GM12878 (cell line): ENCODE measurements at regions not wholly inside any gene's neighbourhood (a gene's known extent, or its start where the extent isn't known, plus 50 kb on each side); places are given as distances from the start of the nearest gene placed in this dataset.
A peak's percentile ranks its signal among the peaks of the same experiment; 100 is the strongest.

Source experiments
- ATAC-seq: fragments of 200-7000 bp; cut with Tn5 transposase; 3 replicates; pipeline ENCODE4 v1.9.1; 2020; ENCODE audit warnings: mild to moderate bottlenecking, moderate library complexity
- BruUV-seq: library from RNA; stranded (reverse); fragments of 400-500 nt; replicated peaks from 2 replicates; lab custom pipeline; 2021; lab: Mats Ljungman, UMichigan
- CTCF ChIA-PET: fragments of 300-600 bp; sonication (Branson Sonifier 250); formaldehyde crosslinking; extraction: SDS; loops from one replicate; lab custom pipeline; 2021; ENCODE audit warnings: inconsistent platforms; lab: Yijun Ruan, JAX
- POLR2A ChIA-PET: fragments of 350-600 bp; formaldehyde crosslinking; extraction: SDS; loops from one replicate; lab custom pipeline; 2021; ENCODE audit warnings: inconsistent platforms; lab: Charles Lee
- RAD21 ChIA-PET: fragments of 300-600 bp; sonication (Branson Sonifier 250); formaldehyde crosslinking; loops from one replicate; lab custom pipeline; 2023; ENCODE audit warnings: antibody characterized with exemption; ENCODE audit not compliant: unreplicated experiment; lab: Charles Lee
- SMC1A ChIA-PET: fragments of 300-600 bp; sonication (Branson Sonifier 250); formaldehyde crosslinking; loops from one replicate; lab custom pipeline; 2023; ENCODE audit not compliant: unreplicated experiment, uncharacterized antibody; lab: Charles Lee
- DNase-seq: peaks from one replicate; pipeline ENCODE4 v3.0.0-alpha.2; 2011; ENCODE audit warnings: low read depth, low spot score
- FAIRE-seq: peaks from 3 replicates; lab custom pipeline; 2011; peaks lifted over from hg19 to GRCh38; lab: Jason Lieb, UNC
- H2AFZ ChIP-seq: 2 replicates; pipeline ENCODE4 v1.6.0; 2011; ENCODE audit warnings: low read depth, low read length, control low read depth; ENCODE audit not compliant: control insufficient read depth
- H3K27ac ChIP-seq: 2 replicates; pipeline ENCODE4 v1.5.1; 2011; ENCODE audit warnings: control low read depth; ENCODE audit not compliant: control insufficient read depth, insufficient read depth
- H3K27me3 ChIP-seq, 2 experiments: replicated peaks in 1 of 2; 2 replicates each; pipeline versions ENCODE4 v1.6.0 to v1.6.1; 2011; ENCODE audit warnings: low read length in 1 of 2; ENCODE audit not compliant: control insufficient read depth in 2 of 2, insufficient read depth in 2 of 2
- H3K36me3 ChIP-seq, 2 experiments: 2 replicates each; pipeline ENCODE4 v1.5.1; 2011; ENCODE audit warnings: low read length in 1 of 2; ENCODE audit not compliant: control insufficient read depth in 2 of 2, insufficient read depth in 2 of 2
- H3K4me1 ChIP-seq: 2 replicates; pipeline ENCODE4 v1.6.1; 2011; ENCODE audit warnings: mild to moderate bottlenecking, low read length, moderate library complexity, mixed read lengths; ENCODE audit not compliant: control insufficient read depth, insufficient read depth
- H3K4me2 ChIP-seq: 2 replicates; pipeline ENCODE4 v1.6.0; 2011; ENCODE audit warnings: control low read depth; ENCODE audit not compliant: control insufficient read depth, insufficient read depth
- H3K4me3 ChIP-seq: fragments of 200-600 bp; sonication (generic); 2 replicates; pipeline ENCODE4 v1.5.1; 2016
- H3K79me2 ChIP-seq: 2 replicates; pipeline ENCODE4 v1.6.0; 2011; ENCODE audit warnings: low read length; ENCODE audit not compliant: control insufficient read depth, insufficient read depth
- H3K9ac ChIP-seq: 2 replicates; pipeline ENCODE4 v1.8.0; 2011; ENCODE audit warnings: low read length, control low read depth, mixed read lengths; ENCODE audit not compliant: control insufficient read depth, insufficient read depth
- H3K9me3 ChIP-seq: replicated peaks from 3 replicates; pipeline ENCODE4 v1.5.1; 2011; ENCODE audit warnings: mild to moderate bottlenecking, low read length; ENCODE audit not compliant: control insufficient read depth, insufficient read depth
- H4K20me1 ChIP-seq: 2 replicates; pipeline ENCODE4 v1.6.0; 2011; ENCODE audit not compliant: control insufficient read depth, insufficient read depth
- ATF7 ChIP-seq: fragments of 450-650 bp; IDR thresholded peaks from 2 replicates; pipeline ENCODE4 v1.6.1; 2016; ENCODE audit warnings: low read depth, mild to moderate bottlenecking
- CBFB ChIP-seq: IDR thresholded peaks from 2 replicates; pipeline ENCODE4 v1.6.1; 2016; ENCODE audit warnings: antibody characterized with exemption, low read depth
- CHD2 ChIP-seq: IDR thresholded peaks from 2 replicates; pipeline ENCODE4 v1.6.1; 2011; ENCODE audit warnings: low read depth, low read length, improper control_type of control experiment, borderline replicate concordance
- FOXK2 ChIP-seq: fragments of 450-650 bp; IDR thresholded peaks from 2 replicates; pipeline ENCODE4 v1.6.1; 2017; ENCODE audit warnings: mild to moderate bottlenecking, moderate library complexity
- POLR2A ChIP-seq: IDR thresholded peaks from 2 replicates; pipeline ENCODE4 v1.6.1; 2011; ENCODE audit warnings: low read depth, mild to moderate bottlenecking, low read length
- RELA ChIP-seq: fragments of 450-650 bp; IDR thresholded peaks from 2 replicates; pipeline ENCODE4 v1.8.0; 2014; ENCODE audit warnings: borderline replicate concordance; ENCODE audit not compliant: partially characterized antibody
- TCF3 ChIP-seq: IDR thresholded peaks from 2 replicates; pipeline ENCODE4 v1.6.1; 2012; ENCODE audit warnings: low read depth, mild to moderate bottlenecking, low read length, borderline replicate concordance; ENCODE audit not compliant: insufficient read depth
- ZNF687 ChIP-seq: fragments of 450-650 bp; IDR thresholded peaks from 2 replicates; pipeline ENCODE4 v1.6.1; 2017; ENCODE audit warnings: mild to moderate bottlenecking, moderate library complexity
- WGBS: methylation state at CpG from one replicate; pipeline ENCODE4 v1.1.6; 2016; ENCODE audit warnings: low lambda C conversion rate; ENCODE audit not compliant: insufficient replicate concordance, insufficient coverage; ENCODE audit errors: missing lambda C conversion rate; 5-methylcytosine and 5-hydroxymethylcytosine counted together
- in situ Hi-C: fragments of 300-500 bp; cut with MboI; formaldehyde crosslinking; loops from 9 replicates; pipeline ENCODE4 v1.14.3; 2018; ENCODE audit warnings: mixed read lengths
- intact Hi-C: fragments of 100-400 bp; cut with micrococcal nuclease; formaldehyde crosslinking; loops from one replicate; pipeline ENCODE4 v1.14.2; 2022; ENCODE audit not compliant: unreplicated experiment

GRCh38 chr7:83808982-83809381 lies 160.0 kb upstream of the SEMA3E start:
- no peaks in the 10 kb centered on the region for H3K36me3 ChIP-seq
- no peaks in the 10 kb centered on the region for H4K20me1 ChIP-seq
- H2AFZ ChIP-seq = no peak overlapping the region
- no peak overlapping the region for H3K9ac ChIP-seq
- no peaks in the 10 kb centered on the region for H3K79me2 ChIP-seq
- no peaks in the 10 kb centered on the region for H3K27me3 ChIP-seq
- POLR2A ChIA-PET = interaction anchor here (1.2 kb wide), 1 partner anchor 11 kb away, joined by 3 read pairs; no protein-coding TSS in a partner anchor
- CTCF ChIA-PET = interaction anchor here (1.1 to 1.7 kb wide), 5 partner anchors 9 to 124 kb away, joined by 3 to 7 read pairs (median 3); no protein-coding TSS in a partner anchor
- no peaks in the 10 kb centered on the region for H3K4me1 ChIP-seq
- no peak overlapping the region for H3K4me2 ChIP-seq
- SMC1A ChIA-PET = interaction anchor here (0.7 to 1.4 kb wide), 5 partner anchors 12 to 41 kb away, joined by 3 to 5 read pairs (median 4); no protein-coding TSS in a partner anchor
- DNase-seq (no peak), ATAC-seq (no peak)
- RAD21 ChIA-PET = interaction anchor here (1.3 to 1.8 kb wide), 2 partner anchors 12 to 127 kb away, joined by 4 to 7 read pairs; no protein-coding TSS in a partner anchor
- no TSS peak for BruUV-seq
- TF ChIP-seq CBFB = no peak
- TF ChIP-seq CHD2 = no peak
- no peak for TF ChIP-seq ZNF687
- TF ChIP-seq RELA = no peak
- TF ChIP-seq POLR2A = no peak
- peak; percentile 59; the same call in 1 of the 2 replicates for TF ChIP-seq ATF7
- no peak for TF ChIP-seq TCF3
- TF ChIP-seq FOXK2 = no peak
- TF ChIP-seq, all 136 proteins: peak for 1
- Histone ChIP-seq H3K4me3 (no peak overlapping the region), H3K9me3 (no peaks in the 10 kb centered on the region), H3K27ac (no peak overlapping the region)
- in situ Hi-C loops = no loop called here
- intact Hi-C loops = no loop called here
- WGBS = 3% methylated on average over 2 of the region's 2 CpGs
- no peak for FAIRE-seq
